ENCODE measurements at regions not wholly inside any gene's neighbourhood (a gene's known extent, or its start where the extent isn't known, plus 50 kb on each side); places are given as distances from the start of the nearest gene placed in this dataset.

- peaks cover 49% of the 10 kb centered on the region for H3K9me3 ChIP-seq (ENCODE audit: low read length)
- DNase-seq (ENCODE audit: low spot score) = peak; percentile 96
- peak overlapping the region; percentile 58 for H3K4me3 ChIP-seq (ENCODE audit: low read depth, low read length, poor library complexity, severe bottlenecking)
- H3K27ac ChIP-seq (ENCODE audit: low read depth, low read length, poor library complexity, severe bottlenecking) = peak overlapping the region; percentile 97
- H3K4me1 ChIP-seq (ENCODE audit: insufficient read depth, low read length, poor library complexity, severe bottlenecking) = peaks cover 66% of the 10 kb centered on the region
- no peak overlapping the region for H2AFZ ChIP-seq (ENCODE audit: low read length)
- CTCF ChIA-PET (ENCODE audit: unreplicated experiment) = interaction anchor here (0.9 to 3.8 kb wide), 14 partner anchors 9 to 210 kb away, joined by 3 to 15 read pairs (median 4); no protein-coding TSS in a partner anchor
- H3K36me3 ChIP-seq (ENCODE audit: insufficient read depth, low read length) = peaks cover 32% of the 10 kb centered on the region
- intact Hi-C loops (cut with micrococcal nuclease; ENCODE audit: unreplicated experiment) = loop anchor here (1.0 to 2.0 kb wide), 5 partner anchors 31 to 291 kb away; no protein-coding TSS in a partner anchor
- H3K9me2 ChIP-seq (ENCODE audit: insufficient read depth, low read length) = no peaks in the 10 kb centered on the region
- BruUV-seq (replicated peaks) = TSS peak; percentile 95
- H3K4me2 ChIP-seq (ENCODE audit: low read length) = peak overlapping the region; percentile 92
- H4K20me1 ChIP-seq (ENCODE audit: insufficient read depth, low read length) = no peaks in the 10 kb centered on the region
- TF ChIP-seq, protein P1, sequence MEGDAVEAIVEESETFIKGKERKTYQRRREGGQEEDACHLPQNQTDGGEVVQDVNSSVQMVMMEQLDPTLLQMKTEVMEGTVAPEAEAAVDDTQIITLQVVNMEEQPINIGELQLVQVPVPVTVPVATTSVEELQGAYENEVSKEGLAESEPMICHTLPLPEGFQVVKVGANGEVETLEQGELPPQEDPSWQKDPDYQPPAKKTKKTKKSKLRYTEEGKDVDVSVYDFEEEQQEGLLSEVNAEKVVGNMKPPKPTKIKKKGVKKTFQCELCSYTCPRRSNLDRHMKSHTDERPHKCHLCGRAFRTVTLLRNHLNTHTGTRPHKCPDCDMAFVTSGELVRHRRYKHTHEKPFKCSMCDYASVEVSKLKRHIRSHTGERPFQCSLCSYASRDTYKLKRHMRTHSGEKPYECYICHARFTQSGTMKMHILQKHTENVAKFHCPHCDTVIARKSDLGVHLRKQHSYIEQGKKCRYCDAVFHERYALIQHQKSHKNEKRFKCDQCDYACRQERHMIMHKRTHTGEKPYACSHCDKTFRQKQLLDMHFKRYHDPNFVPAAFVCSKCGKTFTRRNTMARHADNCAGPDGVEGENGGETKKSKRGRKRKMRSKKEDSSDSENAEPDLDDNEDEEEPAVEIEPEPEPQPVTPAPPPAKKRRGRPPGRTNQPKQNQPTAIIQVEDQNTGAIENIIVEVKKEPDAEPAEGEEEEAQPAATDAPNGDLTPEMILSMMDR (conservative IDR thresholded peaks at IDR 0.05; ENCODE audit: low read length) = peak; percentile 11; the same call in 1 of the 2 replicates
- TF ChIP-seq EZH2phosphoT487 (IDR thresholded peaks at IDR 0.05; ENCODE audit: borderline replicate concordance, low read depth, low read length) = no peak
- POLR2A ChIA-PET = interaction anchor here (0.5 to 9.3 kb wide), 41 partner anchors 8 to 275 kb away, joined by 3 to 115 read pairs (median 4); partner anchors contain the start of gene DARS1
- H3K79me2 ChIP-seq (ENCODE audit: insufficient read depth, low read depth, low read length) = no peaks in the 10 kb centered on the region
Measured at GRCh38 chr2:136207030-136207623, 89.2 kb upstream of the CXCR4 start.

DNA sequence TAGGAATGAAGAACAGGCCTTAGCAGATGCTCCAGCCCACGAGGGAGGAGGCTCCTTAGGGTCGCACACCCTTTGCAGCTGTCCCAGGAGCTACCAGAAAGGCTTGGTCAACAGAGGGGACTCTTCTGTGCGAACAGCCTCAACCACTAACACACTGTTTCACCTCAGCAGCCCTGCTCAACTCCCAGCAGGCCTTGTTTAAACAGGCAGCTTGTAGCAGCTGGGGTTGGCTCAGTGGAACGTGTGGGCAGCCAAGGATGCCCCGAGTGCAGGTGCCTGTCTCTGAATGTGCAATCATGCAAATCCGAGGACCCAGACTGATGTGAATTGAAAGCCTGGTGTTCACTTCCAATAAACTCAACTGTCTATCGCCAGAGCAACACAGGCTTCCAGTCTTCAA is 88.7 kb upstream of the CXCR4 start:
- DNase-seq (ENCODE audit: low spot score) = peak; percentile 100
- Histone ChIP-seq H3K79me2 (ENCODE audit: insufficient read depth, low read depth, low read length) (no peaks in the 10 kb centered on the region), H4K20me1 (ENCODE audit: insufficient read depth, low read length) (no peaks in the 10 kb centered on the region), H3K4me2 (ENCODE audit: low read length) (peak overlapping the region; percentile 92), H3K27ac (ENCODE audit: low read depth, low read length, poor library complexity, severe bottlenecking) (peak overlapping the region; percentile 97), H3K9me3 (ENCODE audit: low read length) (peaks cover 54% of the 10 kb centered on the region), H3K9me2 (ENCODE audit: insufficient read depth, low read length) (no peaks in the 10 kb centered on the region), H3K4me1 (ENCODE audit: insufficient read depth, low read length, poor library complexity, severe bottlenecking) (peaks cover 61% of the 10 kb centered on the region), H2AFZ (ENCODE audit: low read length) (no peak overlapping the region; the same call in 1 of the 2 replicates), H3K36me3 (ENCODE audit: insufficient read depth, low read length) (peaks cover 32% of the 10 kb centered on the region), H3K4me3 (ENCODE audit: low read depth, low read length, poor library complexity, severe bottlenecking) (peak overlapping the region; percentile 58)
- BruUV-seq (replicated peaks) = no TSS peak
- POLR2A ChIA-PET = interaction anchor here (0.5 to 9.3 kb wide), 26 partner anchors 8 to 221 kb away, joined by 3 to 115 read pairs (median 4); partner anchors contain the start of gene DARS1
- TF ChIP-seq, protein P1 (conservative IDR thresholded peaks at IDR 0.05; ENCODE audit: low read length) = no peak
- CTCF ChIA-PET (ENCODE audit: unreplicated experiment) = interaction anchor here (0.9 to 3.8 kb wide), 9 partner anchors 13 to 209 kb away, joined by 3 to 15 read pairs (median 7); no protein-coding TSS in a partner anchor
- intact Hi-C loops (cut with micrococcal nuclease; ENCODE audit: unreplicated experiment) = loop anchor here (1.0 to 2.0 kb wide), 9 partner anchors 32 to 290 kb away; no protein-coding TSS in a partner anchor
